Liver (tissue), 8 donors: ENCODE measurements at regions not wholly inside any gene's neighbourhood (a gene's known extent, or its start where the extent isn't known, plus 50 kb on each side); places are given as distances from the start of the nearest gene placed in this dataset.

ENCODE experiments used
- DNase-seq: peaks from one replicate; pipeline ENCODE4 v3.0.0-alpha.2; 2017; ENCODE audit warnings: low spot score
- H3K27ac ChIP-seq, 2 donors: one replicate each; pipeline ENCODE4 v1.7.0; 2013; ENCODE audit warnings: inconsistent platforms in 2 of 2, low read length in 2 of 2, control low read depth in 1 of 2, low read depth in 1 of 2, mild to moderate bottlenecking in 1 of 2
- H3K27me3 ChIP-seq, 4 donors: one replicate each; pipeline versions ENCODE4 v1.6.1 to v1.7.0; 2013; ENCODE audit warnings: low read length in 3 of 4, inconsistent platforms in 1 of 4, mild to moderate bottlenecking in 1 of 4, moderate library complexity in 1 of 4; ENCODE audit not compliant: control insufficient read depth in 4 of 4, insufficient read depth in 4 of 4
- H3K36me3 ChIP-seq, 4 donors: one replicate each; pipeline versions ENCODE4 v1.6.1 to v1.7.0; 2013; ENCODE audit warnings: low read length in 3 of 4, mild to moderate bottlenecking in 3 of 4, low read depth in 1 of 4, moderate library complexity in 1 of 4; ENCODE audit not compliant: control insufficient read depth in 4 of 4, insufficient read depth in 3 of 4
- H3K4me1 ChIP-seq, 4 donors: one replicate each; pipeline versions ENCODE4 v1.6.1 to v1.7.0; 2013; ENCODE audit warnings: low read length in 3 of 4, mild to moderate bottlenecking in 3 of 4, moderate library complexity in 1 of 4; ENCODE audit not compliant: control insufficient read depth in 4 of 4, insufficient read depth in 4 of 4
- H3K4me3 ChIP-seq, 3 donors: one replicate each; pipeline versions ENCODE4 v1.6.1 to v1.7.0; 2013; ENCODE audit warnings: low read length in 3 of 3, control low read depth in 1 of 3, low read depth in 1 of 3, mild to moderate bottlenecking in 1 of 3
- H3K9ac ChIP-seq, 2 donors: one replicate each; pipeline ENCODE4 v1.7.0; 2013; ENCODE audit warnings: low read length in 2 of 2, mild to moderate bottlenecking in 2 of 2, moderate library complexity in 2 of 2, control low read depth in 1 of 2, low read depth in 1 of 2
- H3K9me3 ChIP-seq, 4 donors: one replicate each; pipeline versions ENCODE4 v1.6.1 to v1.7.0; 2013; ENCODE audit warnings: low read length in 3 of 4; ENCODE audit not compliant: control insufficient read depth in 4 of 4
- EGR1 ChIP-seq, 2 donors: IDR thresholded peaks; 2 replicates each; pipeline ENCODE4 v1.6.1; 2016 to 2018; ENCODE audit warnings: antibody characterized with exemption in 2 of 2, low read depth in 2 of 2
- FOXA1 ChIP-seq: IDR thresholded peaks from 2 replicates; pipeline ENCODE4 v1.6.1; 2016; ENCODE audit warnings: antibody characterized with exemption
- FOXA2 ChIP-seq: IDR thresholded peaks from 2 replicates; pipeline ENCODE4 v1.6.1; 2016; ENCODE audit warnings: antibody characterized with exemption
- GABPA ChIP-seq, 2 donors: IDR thresholded peaks in 1 of 2; conservative IDR thresholded peaks in 1 of 2; 2 replicates each; pipeline ENCODE4 v1.6.1; 2016; ENCODE audit warnings: antibody characterized with exemption in 2 of 2, mild to moderate bottlenecking in 1 of 2, moderate library complexity in 1 of 2
- HNF4A ChIP-seq, 2 donors: conservative IDR thresholded peaks; 2 replicates each; pipeline ENCODE4 v1.6.1; 2016; ENCODE audit warnings: antibody characterized with exemption in 2 of 2, mild to moderate bottlenecking in 2 of 2
- HNF4G ChIP-seq: IDR thresholded peaks from 2 replicates; pipeline ENCODE4 v1.6.1; 2016; ENCODE audit warnings: antibody characterized with exemption
- JUND ChIP-seq, 2 donors: IDR thresholded peaks; 2 replicates each; pipeline ENCODE4 v1.6.1; 2016; ENCODE audit warnings: antibody characterized with exemption in 2 of 2
- NR2F2 ChIP-seq: IDR thresholded peaks from 2 replicates; pipeline ENCODE4 v1.6.1; 2016; ENCODE audit warnings: antibody characterized with exemption
- RAD21 ChIP-seq, 2 donors: IDR thresholded peaks; 2 replicates each; pipeline ENCODE4 v1.6.1; 2016; ENCODE audit warnings: antibody characterized with exemption in 2 of 2, mild to moderate bottlenecking in 2 of 2
- RXRA ChIP-seq, 2 donors: IDR thresholded peaks; 2 replicates each; pipeline ENCODE4 v1.6.1; 2017 to 2018; ENCODE audit warnings: antibody characterized with exemption in 2 of 2, mild to moderate bottlenecking in 1 of 2
- SP1 ChIP-seq: IDR thresholded peaks from 2 replicates; pipeline ENCODE4 v1.6.1; 2018; ENCODE audit warnings: antibody characterized with exemption, mild to moderate bottlenecking
- TAF1 ChIP-seq: conservative IDR thresholded peaks from 2 replicates; pipeline ENCODE4 v1.6.1; 2016; ENCODE audit warnings: antibody characterized with exemption, mild to moderate bottlenecking
- YY1 ChIP-seq: IDR thresholded peaks from 2 replicates; pipeline ENCODE4 v1.6.1; 2016; ENCODE audit warnings: antibody characterized with exemption, mild to moderate bottlenecking
- WGBS: extraction: QIAGEN DNeasy Blood & Tissue Kit; methylation state at CpG from one replicate; pipeline ENCODE4 v1.1.7; 2013; 5-methylcytosine and 5-hydroxymethylcytosine counted together
- TF ChIP-seq, protein P1 (sequence below): IDR thresholded peaks from 2 replicates; pipeline ENCODE4 v1.6.1; 2016; ENCODE audit warnings: antibody characterized with exemption
- TF ChIP-seq, protein P2 (sequence below): IDR thresholded peaks from 2 replicates; pipeline ENCODE4 v1.6.1; 2016; ENCODE audit warnings: antibody characterized with exemption
- TF ChIP-seq, protein P3 (sequence below): IDR thresholded peaks from 2 replicates; pipeline ENCODE4 v1.6.1; 2016; ENCODE audit warnings: antibody characterized with exemption, mild to moderate bottlenecking
- TF ChIP-seq, protein P4 (sequence below): fragments of 150-350 bp; IDR thresholded peaks from 2 replicates; pipeline ENCODE4 v1.5.1; 2017; ENCODE audit warnings: improper control_type of control experiment, low read depth, low read length; ENCODE audit not compliant: missing input control
- TF ChIP-seq, protein P5 (sequence below): IDR thresholded peaks from 2 replicates; pipeline ENCODE4 v1.6.1; 2016; ENCODE audit warnings: antibody characterized with exemption
- donor health status: healthy.
- donor health status: healthy.
- donor health status: healthy.
- donor health status: healthy.
- donor health status: healthy.

DNA sequence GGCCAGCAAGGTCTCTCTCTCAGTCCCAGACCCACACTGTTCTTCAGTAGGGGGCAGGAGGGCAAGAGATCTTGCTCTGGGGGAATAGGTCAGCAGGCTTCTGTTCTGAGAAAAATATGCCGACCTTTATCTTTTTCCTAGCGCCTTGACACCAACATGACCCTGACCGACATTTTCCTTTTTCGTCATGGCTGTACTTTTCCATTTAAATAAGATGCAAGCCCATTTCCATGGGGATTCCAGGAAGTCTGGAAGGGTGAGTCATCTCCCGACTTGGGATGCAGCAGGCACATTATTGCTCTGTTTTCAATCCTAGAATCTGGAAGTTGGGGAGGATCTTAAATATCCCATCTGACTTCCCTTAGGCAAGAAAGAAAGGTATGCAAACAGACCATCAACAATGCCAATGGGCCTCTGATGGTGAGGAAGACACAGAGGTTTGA, 261.5 kb upstream of the LRTM1 start:
- Histone ChIP-seq H3K36me3 (no peaks in the 10 kb centered on the region), H3K9ac (no peak overlapping the region), H3K4me1 (no peaks in the 10 kb centered on the region), H3K27ac (no peak overlapping the region), H3K9me3 (no peaks in the 10 kb centered on the region), H3K4me3 (no peak overlapping the region), H3K27me3 (no peaks in the 10 kb centered on the region)
- 70% methylated on average over 5 of the region's 5 CpGs for WGBS
- DNase-seq: no peak
- TF ChIP-seq HNF4A (conservative IDR thresholded peaks at IDR 0.05): no peak
- TF ChIP-seq, protein P1, sequence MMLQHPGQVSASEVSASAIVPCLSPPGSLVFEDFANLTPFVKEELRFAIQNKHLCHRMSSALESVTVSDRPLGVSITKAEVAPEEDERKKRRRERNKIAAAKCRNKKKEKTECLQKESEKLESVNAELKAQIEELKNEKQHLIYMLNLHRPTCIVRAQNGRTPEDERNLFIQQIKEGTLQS: no peak
- TF ChIP-seq, protein P2, sequence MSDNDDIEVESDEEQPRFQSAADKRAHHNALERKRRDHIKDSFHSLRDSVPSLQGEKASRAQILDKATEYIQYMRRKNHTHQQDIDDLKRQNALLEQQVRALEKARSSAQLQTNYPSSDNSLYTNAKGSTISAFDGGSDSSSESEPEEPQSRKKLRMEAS: no peak
- peak; percentile 24 to 51 for TF ChIP-seq JUND (IDR thresholded peaks at IDR 0.05)
- TF ChIP-seq TAF1: no peak
- TF ChIP-seq, protein P3, sequence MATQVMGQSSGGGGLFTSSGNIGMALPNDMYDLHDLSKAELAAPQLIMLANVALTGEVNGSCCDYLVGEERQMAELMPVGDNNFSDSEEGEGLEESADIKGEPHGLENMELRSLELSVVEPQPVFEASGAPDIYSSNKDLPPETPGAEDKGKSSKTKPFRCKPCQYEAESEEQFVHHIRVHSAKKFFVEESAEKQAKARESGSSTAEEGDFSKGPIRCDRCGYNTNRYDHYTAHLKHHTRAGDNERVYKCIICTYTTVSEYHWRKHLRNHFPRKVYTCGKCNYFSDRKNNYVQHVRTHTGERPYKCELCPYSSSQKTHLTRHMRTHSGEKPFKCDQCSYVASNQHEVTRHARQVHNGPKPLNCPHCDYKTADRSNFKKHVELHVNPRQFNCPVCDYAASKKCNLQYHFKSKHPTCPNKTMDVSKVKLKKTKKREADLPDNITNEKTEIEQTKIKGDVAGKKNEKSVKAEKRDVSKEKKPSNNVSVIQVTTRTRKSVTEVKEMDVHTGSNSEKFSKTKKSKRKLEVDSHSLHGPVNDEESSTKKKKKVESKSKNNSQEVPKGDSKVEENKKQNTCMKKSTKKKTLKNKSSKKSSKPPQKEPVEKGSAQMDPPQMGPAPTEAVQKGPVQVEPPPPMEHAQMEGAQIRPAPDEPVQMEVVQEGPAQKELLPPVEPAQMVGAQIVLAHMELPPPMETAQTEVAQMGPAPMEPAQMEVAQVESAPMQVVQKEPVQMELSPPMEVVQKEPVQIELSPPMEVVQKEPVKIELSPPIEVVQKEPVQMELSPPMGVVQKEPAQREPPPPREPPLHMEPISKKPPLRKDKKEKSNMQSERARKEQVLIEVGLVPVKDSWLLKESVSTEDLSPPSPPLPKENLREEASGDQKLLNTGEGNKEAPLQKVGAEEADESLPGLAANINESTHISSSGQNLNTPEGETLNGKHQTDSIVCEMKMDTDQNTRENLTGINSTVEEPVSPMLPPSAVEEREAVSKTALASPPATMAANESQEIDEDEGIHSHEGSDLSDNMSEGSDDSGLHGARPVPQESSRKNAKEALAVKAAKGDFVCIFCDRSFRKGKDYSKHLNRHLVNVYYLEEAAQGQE: no peak
- TF ChIP-seq FOXA2: no peak
- peak; percentile 91 for TF ChIP-seq NR2F2
- TF ChIP-seq GABPA (IDR thresholded peaks at IDR 0.05 in 1 of 2, conservative IDR thresholded peaks at IDR 0.05 in 1 of 2): no peak
- TF ChIP-seq, protein P4, sequence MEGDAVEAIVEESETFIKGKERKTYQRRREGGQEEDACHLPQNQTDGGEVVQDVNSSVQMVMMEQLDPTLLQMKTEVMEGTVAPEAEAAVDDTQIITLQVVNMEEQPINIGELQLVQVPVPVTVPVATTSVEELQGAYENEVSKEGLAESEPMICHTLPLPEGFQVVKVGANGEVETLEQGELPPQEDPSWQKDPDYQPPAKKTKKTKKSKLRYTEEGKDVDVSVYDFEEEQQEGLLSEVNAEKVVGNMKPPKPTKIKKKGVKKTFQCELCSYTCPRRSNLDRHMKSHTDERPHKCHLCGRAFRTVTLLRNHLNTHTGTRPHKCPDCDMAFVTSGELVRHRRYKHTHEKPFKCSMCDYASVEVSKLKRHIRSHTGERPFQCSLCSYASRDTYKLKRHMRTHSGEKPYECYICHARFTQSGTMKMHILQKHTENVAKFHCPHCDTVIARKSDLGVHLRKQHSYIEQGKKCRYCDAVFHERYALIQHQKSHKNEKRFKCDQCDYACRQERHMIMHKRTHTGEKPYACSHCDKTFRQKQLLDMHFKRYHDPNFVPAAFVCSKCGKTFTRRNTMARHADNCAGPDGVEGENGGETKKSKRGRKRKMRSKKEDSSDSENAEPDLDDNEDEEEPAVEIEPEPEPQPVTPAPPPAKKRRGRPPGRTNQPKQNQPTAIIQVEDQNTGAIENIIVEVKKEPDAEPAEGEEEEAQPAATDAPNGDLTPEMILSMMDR: no peak
- no peak for TF ChIP-seq SP1
- TF ChIP-seq, protein P5, sequence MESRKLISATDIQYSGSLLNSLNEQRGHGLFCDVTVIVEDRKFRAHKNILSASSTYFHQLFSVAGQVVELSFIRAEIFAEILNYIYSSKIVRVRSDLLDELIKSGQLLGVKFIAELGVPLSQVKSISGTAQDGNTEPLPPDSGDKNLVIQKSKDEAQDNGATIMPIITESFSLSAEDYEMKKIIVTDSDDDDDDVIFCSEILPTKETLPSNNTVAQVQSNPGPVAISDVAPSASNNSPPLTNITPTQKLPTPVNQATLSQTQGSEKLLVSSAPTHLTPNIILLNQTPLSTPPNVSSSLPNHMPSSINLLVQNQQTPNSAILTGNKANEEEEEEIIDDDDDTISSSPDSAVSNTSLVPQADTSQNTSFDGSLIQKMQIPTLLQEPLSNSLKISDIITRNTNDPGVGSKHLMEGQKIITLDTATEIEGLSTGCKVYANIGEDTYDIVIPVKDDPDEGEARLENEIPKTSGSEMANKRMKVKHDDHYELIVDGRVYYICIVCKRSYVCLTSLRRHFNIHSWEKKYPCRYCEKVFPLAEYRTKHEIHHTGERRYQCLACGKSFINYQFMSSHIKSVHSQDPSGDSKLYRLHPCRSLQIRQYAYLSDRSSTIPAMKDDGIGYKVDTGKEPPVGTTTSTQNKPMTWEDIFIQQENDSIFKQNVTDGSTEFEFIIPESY: no peak
- peak in 1 of 2 donors; percentile 16 for TF ChIP-seq RXRA (IDR thresholded peaks at IDR 0.05)
- TF ChIP-seq EGR1 (IDR thresholded peaks at IDR 0.05; ENCODE audit: low read depth in 2 of 2): no peak
- TF ChIP-seq HNF4G: no peak
- no peak for TF ChIP-seq FOXA1
- TF ChIP-seq YY1: no peak
- no peak for TF ChIP-seq RAD21 (IDR thresholded peaks at IDR 0.05)
